HG03196 (cell line): ENCODE measurements at regions not wholly inside any gene's neighbourhood (a gene's known extent, or its start where the extent isn't known, plus 50 kb on each side); places are given as distances from the start of the nearest gene placed in this dataset.
"Not testable (repeated sequence)": the region's sequence is repeated elsewhere in the genome, so short reads cannot be mapped to it uniquely, and the experiment has no call there.

Source experiments
- ATAC-seq: cut with Tn5 transposase; IDR thresholded peaks from one replicate; pipeline ENCODE4 v1.9.1; 2021; ENCODE audit not compliant: unreplicated experiment

DNA sequence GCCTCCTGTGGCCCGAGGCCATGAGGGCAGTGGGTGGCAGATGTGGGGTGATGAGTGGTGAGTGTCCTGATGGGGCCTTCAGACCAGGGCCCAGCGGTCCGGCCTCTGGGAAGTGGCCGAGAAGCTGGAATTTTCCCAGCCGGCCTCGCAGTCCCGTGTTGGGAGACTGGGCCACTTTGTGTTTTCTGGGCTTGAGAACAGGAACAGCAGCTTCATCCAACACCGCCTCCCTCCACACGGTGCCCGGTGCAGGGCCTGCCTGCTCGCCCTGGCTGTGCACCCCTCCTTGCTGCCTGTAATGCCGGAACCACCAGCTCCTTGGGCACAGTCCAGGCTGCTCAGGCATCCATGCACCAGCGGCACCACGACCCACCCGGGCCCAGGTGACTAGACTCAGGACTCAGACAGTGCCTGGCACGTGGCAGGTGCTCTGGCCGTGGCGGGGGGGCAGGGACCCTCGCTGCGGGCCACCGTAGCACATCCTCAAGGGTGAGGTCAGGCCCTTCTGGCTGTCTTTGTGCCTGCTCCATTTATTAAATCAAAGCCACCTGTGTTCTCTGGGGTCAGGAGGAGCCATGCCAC is 194.7 kb downstream of the BANP start:
- ATAC-seq = not testable (repeated sequence)

DNA sequence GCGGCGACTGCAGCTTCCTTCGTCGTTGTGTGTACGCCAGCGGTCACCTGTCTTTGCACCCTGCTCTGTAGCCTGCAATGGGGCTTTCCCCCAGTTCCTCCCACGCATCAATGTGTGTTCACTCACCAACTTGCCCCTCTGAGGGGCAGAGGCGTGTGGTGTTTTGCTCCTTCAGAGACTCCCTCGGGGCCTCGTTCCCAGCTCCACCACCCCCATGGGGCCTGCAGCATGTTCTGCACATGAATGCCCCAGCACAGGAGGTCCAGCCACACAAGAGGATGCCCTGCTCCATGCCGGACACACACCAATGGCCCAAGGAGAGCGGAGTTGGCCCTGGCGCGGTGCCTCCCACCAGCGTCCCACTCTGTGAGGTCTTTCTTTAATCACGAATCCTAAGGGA is 196.8 kb downstream of the BANP start:
- not testable (repeated sequence) for ATAC-seq

DNA sequence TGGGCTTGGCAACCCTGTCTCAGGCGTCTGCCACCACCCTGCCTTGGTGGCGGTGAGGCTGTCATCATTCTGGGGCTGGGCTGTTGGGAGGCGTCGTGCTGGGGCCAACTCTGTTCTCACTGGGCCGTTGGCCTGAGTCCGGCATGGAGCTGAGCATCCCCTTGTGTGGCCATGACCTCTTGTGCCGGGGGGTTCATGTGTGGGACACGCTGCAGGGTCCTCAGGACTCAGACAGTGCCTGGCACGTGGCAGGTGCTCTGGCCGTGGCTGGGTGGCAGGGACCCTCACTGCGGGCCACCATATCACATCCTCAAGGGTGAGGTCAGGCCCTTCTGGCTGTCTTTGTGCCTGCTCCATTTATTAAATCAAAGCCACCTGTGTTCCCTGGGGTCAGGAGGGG is 197.4 kb downstream of the BANP start:
- ATAC-seq = not testable (repeated sequence)

DNA sequence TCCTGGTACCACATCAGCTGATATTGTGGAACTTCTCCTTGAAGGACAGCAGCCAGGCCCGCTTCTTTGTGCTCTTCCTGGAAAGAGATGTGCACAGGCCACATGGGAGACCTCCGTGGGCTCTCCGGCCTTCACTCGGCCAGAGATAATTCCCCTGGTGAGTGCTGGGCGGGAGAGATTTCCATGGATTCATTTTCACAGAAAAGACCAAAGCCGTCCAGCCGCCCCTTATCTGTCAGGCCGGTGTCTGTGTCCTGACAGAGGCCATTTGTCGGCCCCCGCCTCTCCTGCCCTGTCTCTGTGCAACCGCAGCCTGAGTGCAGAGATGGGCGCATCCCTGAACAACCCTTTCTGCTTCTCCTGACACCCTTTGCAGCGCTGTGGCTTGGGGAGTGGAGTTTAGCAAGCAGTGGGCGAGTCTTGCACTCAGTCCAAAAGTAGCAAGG is 197.9 kb downstream of the BANP start:
- ATAC-seq = not testable (repeated sequence)

DNA sequence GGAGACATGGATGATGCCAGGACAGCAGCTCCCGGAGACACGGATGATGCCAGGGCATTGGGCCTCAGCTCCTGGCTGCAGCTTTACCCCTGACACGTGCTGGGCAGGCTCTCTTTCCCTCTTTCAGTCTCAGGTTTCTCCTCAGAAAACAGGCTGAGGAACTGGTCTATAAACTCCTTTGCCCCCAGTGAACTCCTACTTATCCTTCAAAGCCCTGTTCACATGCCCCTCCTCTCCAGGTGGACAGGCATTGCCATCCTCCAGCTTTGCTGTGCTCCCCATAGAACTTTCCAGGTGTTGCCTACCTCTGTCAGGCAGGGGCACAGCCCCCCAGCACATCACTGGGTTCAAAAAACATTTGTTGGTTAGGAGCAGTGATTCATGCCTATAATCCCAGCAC is 198.4 kb downstream of the BANP start:
- not testable (repeated sequence) for ATAC-seq

DNA sequence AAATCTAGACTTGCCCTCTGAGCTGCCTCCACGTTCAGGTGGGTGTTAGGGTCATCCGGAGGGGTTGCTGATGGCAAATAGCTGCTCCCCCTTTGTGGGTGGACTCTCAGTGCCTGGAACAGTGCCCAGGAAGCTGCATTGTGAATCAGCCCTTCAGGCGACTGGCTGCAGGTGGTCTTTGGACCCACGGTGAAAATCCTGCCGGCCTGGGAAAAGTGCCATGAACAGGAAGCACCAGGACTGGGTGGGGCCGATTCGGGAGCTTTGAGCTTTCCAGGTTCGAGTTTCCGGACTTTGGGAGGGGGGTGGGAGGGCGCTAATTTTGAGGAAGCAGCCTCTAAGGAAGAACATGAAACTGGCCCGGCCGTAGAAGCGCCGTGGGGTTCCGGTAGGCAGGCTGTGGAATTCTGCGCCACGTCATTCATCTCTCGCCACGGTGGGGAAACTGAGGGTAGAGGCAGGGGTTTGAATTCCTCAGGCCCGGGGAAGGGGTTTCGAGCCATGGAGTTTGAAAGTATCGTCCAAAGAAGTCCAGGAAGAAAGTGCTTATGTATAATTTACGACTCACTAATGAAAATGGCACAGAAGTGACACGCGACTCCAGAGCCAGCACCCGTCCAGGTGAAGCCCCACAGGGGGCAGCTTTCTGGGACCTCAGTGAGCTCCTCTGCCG is 199.4 kb downstream of the BANP start:
- not testable (repeated sequence) for ATAC-seq

DNA sequence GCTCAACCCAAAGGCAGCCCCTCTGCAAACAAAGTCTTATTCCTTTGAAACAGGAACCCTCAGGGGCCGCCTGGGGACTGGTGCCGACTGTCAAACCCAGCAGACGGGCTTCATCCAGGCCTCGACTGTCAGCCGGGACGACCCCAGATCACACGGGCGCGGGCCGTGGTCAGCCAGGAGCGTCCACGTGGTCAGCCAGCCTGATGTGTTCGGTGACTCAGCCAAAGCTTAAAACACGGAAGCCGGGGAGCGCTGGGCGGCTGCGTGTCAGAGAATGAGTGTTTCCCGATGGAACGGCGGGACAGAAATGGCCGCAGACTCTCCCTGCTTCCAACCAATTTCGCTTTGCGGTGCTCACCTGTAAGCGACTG is 199.9 kb downstream of the BANP start:
- ATAC-seq = not testable (repeated sequence)

DNA sequence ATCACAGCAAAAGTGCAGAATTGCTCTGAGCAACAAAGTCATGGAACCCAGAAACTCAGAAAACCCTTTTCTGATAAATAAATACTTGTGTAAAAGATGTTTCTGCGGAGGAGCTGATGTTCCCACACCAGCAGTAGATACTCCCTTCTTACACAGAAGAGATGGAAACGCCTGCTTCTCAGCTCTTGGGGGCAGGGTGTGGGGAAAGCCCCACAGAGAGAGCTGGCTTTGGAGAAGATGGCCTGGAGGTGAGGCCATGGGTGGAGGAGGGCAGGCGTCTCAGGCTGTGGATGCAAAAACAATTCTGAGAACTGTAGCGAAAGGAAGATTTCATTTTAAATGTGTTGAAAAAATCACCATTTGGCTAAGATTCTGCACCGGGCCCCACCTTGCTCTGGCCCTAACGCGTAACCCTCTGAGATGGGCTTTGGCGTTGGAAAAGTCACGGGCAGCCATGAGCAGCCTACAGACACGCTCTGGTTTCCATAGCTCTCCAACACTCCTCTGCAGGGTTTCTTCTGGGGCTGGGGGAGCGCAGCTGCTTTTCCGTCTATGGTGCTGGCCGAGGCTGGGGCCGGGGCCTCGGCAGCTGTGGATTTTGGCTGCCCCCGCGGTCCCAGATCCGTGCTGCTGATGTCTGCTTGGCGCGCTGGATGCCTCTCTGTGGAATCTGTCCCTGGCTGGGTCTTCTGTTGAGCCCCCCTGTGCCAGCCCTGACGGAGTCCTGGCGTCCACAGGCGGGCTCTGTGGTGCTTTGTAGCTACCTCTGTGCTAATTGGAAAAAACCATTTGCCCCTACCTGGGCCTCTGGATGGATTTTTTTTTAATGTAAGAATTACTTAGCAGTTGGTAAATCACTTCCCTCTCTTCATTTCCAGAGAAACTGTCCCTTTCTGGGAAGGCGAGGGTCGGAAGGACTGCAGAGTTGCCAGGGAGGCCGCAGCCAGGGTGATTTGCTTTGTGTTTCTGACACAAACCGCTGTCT is 200.9 kb downstream of the BANP start:
- ATAC-seq = not testable (repeated sequence)

DNA sequence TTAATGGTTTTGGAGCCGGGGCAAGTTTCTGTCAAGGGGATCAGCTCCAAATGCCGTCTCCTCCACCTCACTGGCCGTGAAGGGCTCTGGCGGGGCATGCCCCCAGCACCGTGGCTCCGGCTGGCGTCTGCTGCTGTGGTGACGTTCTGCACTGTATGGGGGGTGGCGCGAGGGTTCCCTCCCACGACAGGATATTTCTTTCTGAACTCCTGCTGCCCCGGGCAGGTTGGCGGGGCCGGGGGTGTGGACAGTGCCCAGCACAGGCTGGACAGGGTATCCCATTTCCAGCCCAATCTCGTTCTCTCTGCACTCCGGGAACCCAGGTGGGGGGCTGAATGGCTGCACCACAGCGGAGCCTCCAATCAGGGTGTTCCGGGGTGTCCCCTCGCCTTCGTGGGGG is 201.6 kb downstream of the BANP start:
- ATAC-seq = not testable (repeated sequence)

DNA sequence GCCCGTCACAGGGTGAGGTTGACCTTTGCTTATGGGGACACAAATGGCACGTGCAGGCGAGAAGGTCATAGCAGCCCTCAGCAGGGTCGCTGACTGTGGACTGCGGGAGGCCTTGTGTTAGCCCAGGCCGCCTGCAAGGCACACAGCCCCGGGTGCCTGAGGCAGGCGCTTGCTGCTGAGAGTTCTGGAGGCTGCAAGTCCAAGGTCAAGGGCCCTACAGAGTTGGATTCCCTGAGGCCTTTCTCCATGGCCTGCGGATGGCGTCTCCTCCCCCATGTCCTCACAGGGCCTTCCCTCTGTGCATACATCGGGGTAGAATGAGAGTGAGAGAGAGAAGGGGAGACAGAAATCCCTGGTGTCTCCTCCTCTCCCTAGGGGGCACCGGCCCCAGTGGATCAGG is 202.3 kb downstream of the BANP start:
- not testable (repeated sequence) for ATAC-seq

DNA sequence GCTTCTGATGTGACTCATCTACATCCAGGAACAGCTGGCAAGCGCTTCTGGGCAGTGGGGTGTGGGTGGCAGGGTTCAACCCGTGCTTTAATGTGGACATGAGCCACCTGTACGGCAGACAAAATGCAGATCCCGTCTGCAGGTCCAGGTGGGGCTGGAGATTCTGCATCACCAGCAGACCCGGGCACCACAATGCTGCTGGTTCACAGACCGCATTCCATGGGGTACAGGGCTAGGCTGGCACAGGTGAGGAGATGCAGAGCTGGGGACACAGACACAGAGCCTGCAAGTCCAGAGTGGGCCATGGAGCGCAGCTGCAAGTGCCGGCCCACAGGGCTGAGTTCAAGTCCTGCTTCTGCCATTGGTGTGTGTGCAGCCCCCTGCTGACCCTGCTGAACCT is 203.7 kb downstream of the BANP start:
- ATAC-seq = not testable (repeated sequence)

DNA sequence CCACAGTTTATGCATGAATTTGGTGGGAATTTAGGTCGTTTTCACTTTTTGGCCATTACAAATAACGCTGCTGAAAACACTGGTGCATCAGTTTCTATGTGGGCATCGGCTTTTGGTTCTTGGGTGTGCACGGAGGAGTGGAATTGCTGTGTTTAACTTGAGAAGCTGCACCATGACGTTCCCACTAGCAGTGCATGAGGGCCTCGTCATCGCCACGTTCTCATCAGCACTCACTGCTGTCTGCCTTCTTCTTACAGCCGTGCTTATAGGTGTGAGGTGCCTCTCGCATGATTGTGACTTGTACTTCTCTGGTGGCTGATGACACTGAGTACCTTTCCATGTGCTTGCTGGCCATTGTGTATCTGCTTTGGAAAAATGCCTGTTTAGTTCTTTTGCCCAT is 204.4 kb downstream of the BANP start:
- ATAC-seq = not testable (repeated sequence)

DNA sequence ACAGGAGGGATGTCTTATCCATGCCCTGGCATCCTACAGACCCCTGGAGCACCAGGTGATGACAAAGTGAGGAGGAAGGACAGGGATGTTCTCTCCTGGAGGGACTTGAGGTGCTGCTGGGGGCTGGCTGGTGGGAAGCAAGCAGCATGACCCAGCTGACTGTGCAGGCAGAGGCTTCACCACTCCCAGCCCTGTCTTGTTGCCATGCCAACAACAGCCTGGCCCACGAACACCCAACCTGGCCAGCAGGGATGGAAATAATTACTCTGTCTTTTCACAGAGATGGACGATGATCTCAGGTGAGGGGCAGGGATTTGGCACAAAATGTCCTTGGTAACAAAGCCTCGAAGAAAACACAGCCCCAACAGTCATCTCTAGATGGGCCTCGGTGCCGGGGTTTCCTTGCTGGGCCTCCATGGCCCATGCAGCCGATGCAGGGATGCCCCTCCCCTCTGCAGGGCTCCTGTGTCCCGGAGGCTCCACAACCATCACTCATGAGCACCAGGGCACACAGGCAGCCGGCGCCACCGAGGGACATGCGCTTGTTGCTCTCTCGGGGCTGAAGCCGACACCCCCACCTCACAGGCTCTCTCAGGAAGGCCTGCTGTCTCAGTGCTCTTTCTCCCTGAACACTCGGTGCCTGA is 205.5 kb downstream of the BANP start:
- not testable (repeated sequence) for ATAC-seq

DNA sequence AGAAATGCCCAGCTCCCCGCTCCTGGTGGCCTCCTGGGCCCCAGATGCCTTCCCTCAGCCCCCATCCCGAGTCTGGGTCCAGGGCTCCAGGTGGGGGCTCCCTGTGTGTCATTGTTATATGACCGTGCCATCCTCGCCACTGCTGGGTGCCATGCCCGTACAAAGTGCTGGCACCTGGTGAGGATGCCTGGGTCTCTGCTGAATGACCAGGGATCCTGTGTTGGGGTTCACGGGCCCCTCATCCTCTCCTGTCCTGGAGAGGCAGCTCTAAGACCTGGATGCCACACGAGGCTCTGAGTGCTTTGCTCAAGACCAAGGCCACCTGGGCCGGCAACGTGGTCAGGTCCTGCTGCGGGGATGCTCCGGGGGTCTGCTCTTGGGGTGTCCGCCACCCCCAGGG is 206.5 kb downstream of the BANP start:
- ATAC-seq = not testable (repeated sequence)

DNA sequence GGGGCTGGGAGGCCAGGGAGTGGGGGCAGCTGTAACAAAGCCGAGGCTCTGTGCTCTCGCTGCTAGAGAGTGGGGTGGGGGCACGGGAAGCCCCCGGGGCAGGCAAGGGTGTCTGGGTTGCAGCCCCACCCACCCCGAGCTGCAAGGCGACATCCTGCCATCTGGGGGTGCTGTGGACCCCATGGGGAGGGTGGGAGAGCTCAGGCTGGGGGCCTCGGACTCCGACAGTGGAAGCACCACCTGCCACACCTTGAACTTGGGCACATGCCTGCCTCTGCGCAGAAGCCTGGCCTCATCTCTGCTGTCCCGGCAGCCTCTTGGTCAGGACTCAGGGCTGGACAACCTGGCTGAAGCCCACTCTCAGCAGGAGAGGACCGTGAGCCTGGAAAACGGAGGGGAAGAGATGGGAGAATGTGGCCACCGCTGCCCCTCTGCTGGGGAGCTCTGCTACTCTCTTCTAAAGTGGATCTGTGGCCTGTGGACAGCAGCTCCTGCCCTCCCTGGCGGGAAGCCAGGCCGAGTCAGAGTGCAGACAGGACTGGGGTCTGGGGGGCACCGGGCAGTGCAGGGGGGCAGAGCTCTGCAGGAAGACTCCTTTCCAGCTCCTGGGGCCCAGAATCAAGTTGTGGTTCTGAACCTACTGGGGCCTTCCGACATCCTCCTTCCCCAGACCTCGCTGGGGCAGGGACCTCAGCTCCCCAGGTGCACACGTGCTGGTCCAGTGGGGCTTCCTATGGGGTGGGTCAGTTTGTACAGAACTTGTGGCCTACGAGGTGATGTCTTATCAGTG is 207.2 kb downstream of the BANP start:
- not testable (repeated sequence) for ATAC-seq

DNA sequence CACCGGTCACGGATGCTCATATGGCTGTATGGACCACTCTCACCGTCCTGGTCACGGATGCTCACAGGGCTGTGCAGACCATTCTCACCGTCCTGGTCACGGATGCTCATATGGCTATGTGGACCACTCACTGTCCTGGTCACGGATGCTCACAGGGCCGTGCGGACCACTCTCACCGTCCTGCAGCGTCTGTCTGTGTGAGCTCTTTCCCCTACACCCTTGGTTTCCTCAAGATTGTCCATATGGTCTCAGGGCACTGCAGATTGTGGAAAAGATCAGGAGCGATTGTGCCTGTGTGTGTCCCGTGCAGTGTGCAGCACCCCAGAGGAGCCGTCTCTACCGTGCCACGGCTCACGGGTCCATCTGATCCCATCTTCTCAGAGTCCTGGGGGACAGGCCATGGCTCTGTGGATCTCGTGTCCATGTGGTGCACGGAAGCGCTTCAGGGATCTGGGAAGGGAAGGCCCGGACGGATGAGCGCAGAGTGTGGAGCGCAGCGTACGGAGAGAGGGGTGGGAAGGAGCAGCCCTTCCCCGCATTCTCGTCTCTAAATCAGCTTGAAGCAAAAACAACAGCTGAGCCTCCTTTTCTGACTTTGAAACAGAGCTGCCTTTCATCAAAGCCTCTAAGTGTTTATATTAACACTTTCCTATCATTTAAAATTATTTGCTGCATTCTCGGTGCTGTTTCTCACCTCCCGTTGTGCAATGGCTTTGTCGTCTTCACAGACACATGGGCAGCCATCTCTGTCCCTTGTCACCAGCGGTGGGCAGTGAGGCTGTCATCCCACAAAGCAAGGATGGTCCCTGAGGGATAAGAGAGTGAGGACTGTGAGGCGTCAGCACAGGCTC is 208.0 kb downstream of the BANP start:
- not testable (repeated sequence) for ATAC-seq

DNA sequence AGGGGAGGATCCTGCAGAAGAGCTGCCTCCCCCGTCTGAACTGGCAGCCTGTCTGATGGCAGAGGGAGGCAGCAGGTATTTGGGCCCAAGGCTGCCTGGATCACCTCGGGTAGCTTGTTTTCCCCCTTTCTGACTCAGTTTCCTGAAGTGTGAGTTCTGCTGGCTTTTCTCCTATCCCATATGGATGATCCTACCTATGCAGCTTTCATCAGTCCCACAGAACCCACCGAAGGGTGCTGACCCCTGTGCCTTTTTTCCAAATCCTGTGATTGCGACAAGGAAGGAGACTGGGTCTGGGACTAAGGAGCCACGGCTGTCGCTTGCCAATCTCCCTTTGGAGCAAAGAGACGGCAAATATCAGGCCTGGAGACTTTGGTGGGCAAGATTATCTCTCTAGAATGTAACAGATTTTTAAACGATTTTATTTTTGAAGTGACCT is 208.7 kb downstream of the BANP start:
- ATAC-seq = not testable (repeated sequence)

DNA sequence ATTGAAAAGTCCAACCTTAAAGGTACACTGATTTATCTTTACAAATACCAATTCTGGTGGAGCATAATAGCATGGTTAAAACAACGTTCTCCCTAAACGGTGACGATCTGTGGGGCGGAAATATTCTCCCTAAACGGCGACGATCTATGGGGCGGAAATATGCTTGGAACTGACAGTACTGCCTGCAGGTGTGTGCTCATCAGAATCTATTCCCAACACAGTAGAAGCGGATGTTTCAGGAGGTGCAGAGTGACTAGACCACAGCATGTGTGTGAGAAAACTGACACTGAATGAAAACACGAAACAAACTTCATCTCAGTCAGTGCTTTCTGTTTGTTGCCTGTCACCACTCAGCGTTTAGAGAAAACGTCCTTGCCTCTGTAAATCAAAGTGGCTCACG is 210.0 kb downstream of the BANP start:
- not testable (repeated sequence) for ATAC-seq

DNA sequence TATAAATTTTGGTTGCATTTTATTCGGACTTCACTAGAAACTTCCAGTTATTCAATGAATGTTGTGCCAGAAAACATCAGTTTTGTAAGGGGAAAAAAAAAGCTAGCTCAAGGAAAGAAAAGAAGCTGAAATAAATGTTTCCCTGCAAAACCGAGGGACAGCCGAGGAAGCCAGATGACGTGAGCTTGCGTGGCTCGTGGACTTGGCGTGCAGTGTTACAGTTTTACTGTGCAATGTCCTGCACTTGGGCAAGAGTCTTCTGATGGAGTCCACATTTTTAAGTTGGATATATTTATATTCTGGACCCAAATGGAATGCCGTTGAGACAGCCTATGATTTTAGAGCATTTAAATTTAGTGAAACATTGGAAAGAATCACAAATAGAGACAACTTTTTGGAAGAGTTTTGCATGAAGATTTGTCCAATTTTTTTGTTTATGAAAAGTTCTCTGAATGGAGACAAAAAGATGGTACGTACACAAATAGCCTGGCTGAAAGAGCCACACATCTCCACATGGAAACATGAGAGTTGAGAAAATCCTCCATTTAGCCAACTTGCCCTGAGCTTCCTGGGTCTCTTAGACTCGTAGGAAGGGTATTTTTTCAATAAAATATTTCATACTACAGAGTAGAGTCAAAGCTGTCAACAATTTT is 210.5 kb downstream of the BANP start:
- not testable (repeated sequence) for ATAC-seq
